Upper lobe of left lung (tissue), 6 donors: ENCODE measurements at regions not wholly inside any gene's neighbourhood (a gene's known extent, or its start where the extent isn't known, plus 50 kb on each side); places are given as distances from the start of the nearest gene placed in this dataset.

Experiments
- ATAC-seq, 2 donors: fragments of 200-7000 bp; cut with Tn5 transposase; one replicate each; pipeline ENCODE4 v1.9.1; 2022; ENCODE audit warnings: mild to moderate bottlenecking in 2 of 2, moderate library complexity in 2 of 2; ENCODE audit not compliant: low FRiP score in 2 of 2
- DNase-seq, 2 donors: peaks; one replicate each; pipeline ENCODE4 v3.0.0-alpha.2; 2019 to 2020
- H3K27ac ChIP-seq, 4 donors: fragments of 200-600 bp; sonication (generic); one replicate each; pipeline ENCODE4 v1.5.1; 2016 to 2019
- H3K27me3 ChIP-seq, 4 donors: fragments of 200-600 bp; sonication (generic); one replicate each; pipeline ENCODE4 v1.5.1; 2017 to 2019
- H3K36me3 ChIP-seq, 4 donors: fragments of 200-600 bp; sonication (generic); one replicate each; pipeline ENCODE4 v1.5.1; 2016 to 2019
- H3K4me1 ChIP-seq, 4 donors: fragments of 200-600 bp; sonication (generic); one replicate each; pipeline ENCODE4 v1.5.1; 2018 to 2019
- H3K4me3 ChIP-seq, 4 donors: fragments of 200-600 bp; sonication (generic); one replicate each; pipeline ENCODE4 v1.5.1; 2017 to 2019; ENCODE audit warnings: mild to moderate bottlenecking in 2 of 4, moderate library complexity in 1 of 4
- H3K9me3 ChIP-seq, 4 donors: fragments of 200-600 bp; sonication (generic); one replicate each; pipeline ENCODE4 v1.5.1; 2018 to 2019
- EP300 ChIP-seq, 4 donors: sonication (generic); formaldehyde crosslinking; IDR thresholded peaks; one replicate each; pipeline ENCODE4 v1.5.1; 2017; ENCODE audit warnings: antibody characterized with exemption in 4 of 4, control low read depth in 2 of 4
- POLR2A ChIP-seq, 4 donors: fragments of 450-650 bp; IDR thresholded peaks; one replicate each; pipeline ENCODE4 v1.5.1; 2016 to 2017; ENCODE audit warnings: antibody characterized with exemption in 4 of 4, mild to moderate bottlenecking in 2 of 4
- POLR2AphosphoS5 ChIP-seq, 2 donors: sonication (generic); formaldehyde crosslinking; IDR thresholded peaks; one replicate each; pipeline ENCODE4 v1.5.1; 2017; ENCODE audit warnings: antibody characterized with exemption in 2 of 2
- WGBS, 2 donors: methylation state at CpG; one replicate each; pipeline ENCODE4 v1.1.5; 2017 to 2018; 5-methylcytosine and 5-hydroxymethylcytosine counted together
- TF ChIP-seq, protein P1 (sequence below), 6 experiments: fragments of 450-650 bp in 4 of 6; fragments of 200-600 bp in 2 of 6; sonication (generic) in 2 of 6; IDR thresholded peaks; one replicate each; pipeline ENCODE4 v1.5.1; 2016 to 2019; ENCODE audit warnings: antibody characterized with exemption in 6 of 6
- donor health status: DM: no; HTN: no; CAD: no; lungs with moderate emphysema.
- donor health status: DM: no; HTN: yes; CAD: no; lungs with severe emphysema.

DNA sequence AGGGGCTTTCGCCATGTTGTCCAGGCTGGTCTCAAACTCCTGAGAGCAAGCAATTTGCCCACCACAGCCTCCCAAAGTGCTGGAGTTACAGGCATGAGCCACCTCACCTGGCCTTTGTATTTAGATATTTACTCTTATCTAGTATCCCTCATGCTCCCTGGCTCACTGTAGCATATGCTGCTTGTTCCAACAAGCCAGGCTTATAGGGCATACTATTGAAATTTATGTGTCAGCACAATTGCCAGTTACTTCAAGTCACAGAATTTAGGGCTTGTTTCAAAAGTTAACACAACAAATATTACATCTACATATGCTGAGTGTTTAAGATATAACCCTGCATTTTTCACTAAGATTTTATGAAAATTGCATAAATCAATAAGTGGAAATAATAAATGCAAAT lies 469.2 kb upstream of the ZNF608 start:
- no peaks in the 10 kb centered on the region for H3K9me3 ChIP-seq
- H3K4me1 ChIP-seq = no peaks in the 10 kb centered on the region
- no peaks in the 10 kb centered on the region for H3K36me3 ChIP-seq
- no peak overlapping the region for H3K27ac ChIP-seq
- 100% methylated on average over 1 of the region's 1 CpG for WGBS, 2 donors
- no peaks in the 10 kb centered on the region for H3K27me3 ChIP-seq
- H3K4me3 ChIP-seq = no peak overlapping the region
- no peak for TF ChIP-seq POLR2AphosphoS5 (IDR thresholded peaks at IDR 0.05)
- TF ChIP-seq POLR2A (IDR thresholded peaks at IDR 0.05) = no peak
- no peak for TF ChIP-seq EP300 (IDR thresholded peaks at IDR 0.05)
- TF ChIP-seq, protein P1, sequence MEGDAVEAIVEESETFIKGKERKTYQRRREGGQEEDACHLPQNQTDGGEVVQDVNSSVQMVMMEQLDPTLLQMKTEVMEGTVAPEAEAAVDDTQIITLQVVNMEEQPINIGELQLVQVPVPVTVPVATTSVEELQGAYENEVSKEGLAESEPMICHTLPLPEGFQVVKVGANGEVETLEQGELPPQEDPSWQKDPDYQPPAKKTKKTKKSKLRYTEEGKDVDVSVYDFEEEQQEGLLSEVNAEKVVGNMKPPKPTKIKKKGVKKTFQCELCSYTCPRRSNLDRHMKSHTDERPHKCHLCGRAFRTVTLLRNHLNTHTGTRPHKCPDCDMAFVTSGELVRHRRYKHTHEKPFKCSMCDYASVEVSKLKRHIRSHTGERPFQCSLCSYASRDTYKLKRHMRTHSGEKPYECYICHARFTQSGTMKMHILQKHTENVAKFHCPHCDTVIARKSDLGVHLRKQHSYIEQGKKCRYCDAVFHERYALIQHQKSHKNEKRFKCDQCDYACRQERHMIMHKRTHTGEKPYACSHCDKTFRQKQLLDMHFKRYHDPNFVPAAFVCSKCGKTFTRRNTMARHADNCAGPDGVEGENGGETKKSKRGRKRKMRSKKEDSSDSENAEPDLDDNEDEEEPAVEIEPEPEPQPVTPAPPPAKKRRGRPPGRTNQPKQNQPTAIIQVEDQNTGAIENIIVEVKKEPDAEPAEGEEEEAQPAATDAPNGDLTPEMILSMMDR (IDR thresholded peaks at IDR 0.05) = no peak
- ATAC-seq = no peak
- no peak for DNase-seq

- ATAC-seq (no peak), DNase-seq (no peak)
- Histone ChIP-seq H3K4me1 (no peaks in the 10 kb centered on the region), H3K36me3 (no peaks in the 10 kb centered on the region), H3K27ac (no peak overlapping the region), H3K9me3 (no peaks in the 10 kb centered on the region), H3K27me3 (no peaks in the 10 kb centered on the region), H3K4me3 (no peak overlapping the region)
- TF ChIP-seq POLR2AphosphoS5 (IDR thresholded peaks at IDR 0.05) = no peak
These were observed 473.3 kb upstream of the ZNF608 start for GRCh38 chr5:125219710-125220109.

- H3K9me3 ChIP-seq = no peaks in the 10 kb centered on the region
- no peaks in the 10 kb centered on the region for H3K27me3 ChIP-seq
- 96 to 100% methylated on average over 1 of the region's 1 CpG for WGBS, 2 donors
- H3K4me1 ChIP-seq = no peaks in the 10 kb centered on the region
- DNase-seq (no peak), ATAC-seq (no peak)
- no peaks in the 10 kb centered on the region for H3K36me3 ChIP-seq
- no peak for TF ChIP-seq POLR2AphosphoS5 (IDR thresholded peaks at IDR 0.05)
- no peak for TF ChIP-seq EP300 (IDR thresholded peaks at IDR 0.05)
- TF ChIP-seq POLR2A (IDR thresholded peaks at IDR 0.05) = no peak
- TF ChIP-seq, protein P1 (IDR thresholded peaks at IDR 0.05) = no peak
- no peak overlapping the region for H3K4me3 ChIP-seq
- no peak overlapping the region for H3K27ac ChIP-seq
These were observed 473.8 kb upstream of the ZNF608 start for GRCh38 chr5:125220284-125220683.

DNA sequence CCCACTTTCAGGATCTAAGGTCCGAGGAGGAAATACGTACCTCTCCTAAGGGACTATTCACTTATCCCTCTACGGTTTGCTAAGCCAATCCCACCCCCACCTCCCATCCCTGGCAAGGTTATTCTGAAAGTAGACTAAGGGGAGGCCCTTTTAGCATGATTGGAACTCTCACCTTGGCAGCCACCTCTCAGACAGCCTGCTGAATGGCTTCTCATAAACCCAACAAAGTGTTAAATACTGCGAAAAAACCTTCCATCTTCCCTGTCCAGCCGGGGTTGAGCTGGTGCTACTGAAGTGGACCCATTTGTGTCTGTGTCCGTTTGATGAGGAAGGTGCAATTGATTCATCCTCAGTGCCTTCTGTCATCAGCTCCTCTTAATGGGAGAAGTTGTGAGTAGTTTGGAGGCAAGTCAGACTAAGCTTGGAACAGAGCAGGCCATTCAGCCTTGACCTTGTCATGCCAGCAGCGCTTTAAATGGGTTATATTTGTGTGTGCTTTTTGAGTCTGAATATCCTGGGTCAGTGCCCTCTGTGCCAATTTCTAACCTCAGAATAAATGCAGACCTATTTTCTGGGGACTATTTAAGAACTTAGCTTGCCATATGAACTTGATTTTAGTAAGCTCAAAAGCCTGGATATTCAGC lies 476.3 kb upstream of the ZNF608 start:
- DNase-seq (no peak), ATAC-seq (no peak)
- no peaks in the 10 kb centered on the region for H3K9me3 ChIP-seq
- no peak overlapping the region for H3K27ac ChIP-seq
- H3K36me3 ChIP-seq = no peaks in the 10 kb centered on the region
- TF ChIP-seq POLR2AphosphoS5 (IDR thresholded peaks at IDR 0.05) = no peak
- TF ChIP-seq, protein P1 (IDR thresholded peaks at IDR 0.05) = no peak
- TF ChIP-seq POLR2A (IDR thresholded peaks at IDR 0.05) = no peak
- TF ChIP-seq EP300 (IDR thresholded peaks at IDR 0.05) = no peak
- no peaks in the 10 kb centered on the region for H3K4me1 ChIP-seq
- 70 to 88% methylated on average over 6 to 7 of the region's 7 CpGs for WGBS, 2 donors
- no peaks in the 10 kb centered on the region for H3K27me3 ChIP-seq
- H3K4me3 ChIP-seq = no peak overlapping the region

- DNase-seq (peak in 1 of 2 donors; percentile 1), ATAC-seq (no peak)
- WGBS, 2 donors = 41 to 82% methylated on average over 2 of the region's 2 CpGs
These were observed 479.0 kb upstream of the ZNF608 start for GRCh38 chr5:125225424-125225823.

More at GRCh38 chr5:125225424-125225823, 479.0 kb upstream of the ZNF608 start:
- Histone ChIP-seq H3K9me3 (no peaks in the 10 kb centered on the region), H3K27me3 (no peaks in the 10 kb centered on the region), H3K27ac (no peak overlapping the region), H3K4me3 (no peak overlapping the region), H3K4me1 (no peaks in the 10 kb centered on the region), H3K36me3 (no peaks in the 10 kb centered on the region)
- TF ChIP-seq, protein P1 (IDR thresholded peaks at IDR 0.05) = no peak
- TF ChIP-seq POLR2AphosphoS5 (IDR thresholded peaks at IDR 0.05) (no peak), EP300 (IDR thresholded peaks at IDR 0.05) (no peak), POLR2A (IDR thresholded peaks at IDR 0.05) (no peak)
